ENCODE measurements at regions not wholly inside any gene's neighbourhood (a gene's known extent, or its start where the extent isn't known, plus 50 kb on each side); places are given as distances from the start of the nearest gene placed in this dataset.

DNA sequence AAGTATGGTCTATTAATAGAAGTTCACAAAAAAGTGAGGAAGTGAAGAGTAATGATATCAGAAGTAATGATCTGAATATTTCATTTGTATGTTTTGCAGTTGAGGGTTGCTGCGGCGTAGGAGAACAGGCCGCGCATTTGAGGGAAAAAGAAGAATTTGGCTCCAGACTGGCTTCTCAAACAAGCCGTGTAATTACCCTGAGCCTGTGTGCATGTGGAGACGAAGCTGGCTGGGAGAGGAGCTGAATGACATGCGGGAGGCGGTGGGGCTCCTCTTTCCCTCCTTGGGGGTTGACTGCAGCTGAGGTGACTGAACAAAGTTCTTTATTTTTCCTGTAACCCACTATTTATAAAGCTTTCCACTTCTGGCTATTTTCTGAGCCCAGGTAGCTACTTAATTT lies 115.5 kb upstream of the AFDN start:
- no peak for DNase-seq

GRCh38 chr6:167711768-167712730 lies 114.7 kb upstream of the AFDN start:
- no peak for DNase-seq

DNA sequence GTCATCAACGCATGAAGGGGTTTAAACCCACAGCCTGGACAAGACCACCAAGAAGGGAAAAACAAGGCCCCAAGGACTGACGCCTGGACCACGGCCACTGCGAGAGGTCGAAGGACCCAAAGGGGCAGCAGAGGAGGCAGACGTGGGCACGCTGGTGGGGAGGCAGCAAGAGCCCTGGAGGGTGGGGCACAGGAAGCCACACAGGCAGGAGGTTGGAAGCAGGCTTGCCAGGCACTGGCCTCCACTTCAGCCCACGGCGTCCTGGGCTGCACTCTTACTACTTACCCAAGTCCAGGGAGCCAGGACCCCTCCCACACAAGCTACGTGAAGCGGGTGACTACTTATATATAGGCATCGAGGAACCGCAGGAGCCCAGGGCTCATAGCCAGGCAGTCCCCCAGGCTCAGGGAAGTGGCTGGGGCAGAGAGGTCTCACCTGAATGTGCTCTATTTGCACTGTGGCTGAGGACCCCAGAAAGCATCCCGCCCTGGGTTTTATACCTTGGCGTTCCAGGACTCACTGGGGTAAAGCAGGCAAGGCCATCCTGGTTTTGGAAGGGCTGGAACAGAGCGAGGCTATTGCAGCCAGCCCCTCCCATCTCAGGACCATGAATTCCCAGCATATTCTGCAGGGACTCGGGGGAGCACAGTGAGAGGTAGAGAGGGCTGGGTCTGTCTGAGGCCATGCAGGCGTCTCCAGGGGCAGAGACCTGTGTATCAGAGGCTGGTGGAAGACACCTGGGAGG lies 113.8 kb upstream of the AFDN start:
- no peak for DNase-seq

- DNase-seq = no peak
These were observed 112.6 kb upstream of the AFDN start for GRCh38 chr6:167714152-167714551.

GRCh38 chr6:167717455-167717854 lies 109.3 kb upstream of the AFDN start:
- DNase-seq = no peak

- DNase-seq = no peak
These were observed 108.8 kb upstream of the AFDN start for GRCh38 chr6:167717867-167718266.

GRCh38 chr6:167719920-167720319 lies 106.8 kb upstream of the AFDN start:
- DNase-seq = no peak

DNA sequence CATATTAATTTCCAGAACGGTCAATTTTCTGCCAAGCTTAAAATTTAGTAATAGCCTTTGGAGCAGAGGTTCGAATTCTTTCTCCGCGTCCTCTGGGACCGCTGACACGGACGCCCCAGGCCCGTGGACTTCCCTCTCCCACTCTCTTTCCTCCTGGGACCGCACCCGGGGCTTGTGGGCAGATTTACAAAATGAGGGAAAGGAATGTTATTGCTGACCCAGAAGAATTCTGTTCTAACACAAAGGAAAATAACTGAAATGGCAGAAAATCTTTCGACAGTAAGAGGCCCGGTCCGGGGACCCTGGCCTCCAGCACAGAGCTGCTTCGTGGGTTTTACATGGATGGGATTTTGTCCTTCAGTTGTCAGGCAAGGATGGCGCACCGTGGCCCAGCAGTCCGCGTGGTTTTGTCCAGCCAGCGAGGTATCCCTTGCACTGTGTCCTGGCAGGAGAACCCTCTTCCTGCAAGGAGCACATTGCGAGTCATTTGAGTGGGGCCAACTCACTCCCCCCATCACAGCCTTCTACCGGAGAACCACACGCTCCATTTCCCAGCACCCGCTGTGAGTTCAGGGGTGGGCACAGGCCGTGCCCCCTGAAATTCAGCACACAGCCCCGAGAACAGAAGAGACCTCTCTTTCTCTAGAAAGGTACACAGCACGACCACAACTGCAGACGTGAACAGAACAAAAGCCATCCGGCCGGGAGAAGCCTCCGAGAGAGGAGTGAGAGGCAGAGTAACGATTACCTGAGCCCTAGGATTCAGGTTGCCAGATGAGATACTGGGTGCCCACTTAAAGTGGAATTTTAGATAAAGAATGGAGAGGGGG lies 106.0 kb upstream of the AFDN start:
- DNase-seq = no peak

DNA sequence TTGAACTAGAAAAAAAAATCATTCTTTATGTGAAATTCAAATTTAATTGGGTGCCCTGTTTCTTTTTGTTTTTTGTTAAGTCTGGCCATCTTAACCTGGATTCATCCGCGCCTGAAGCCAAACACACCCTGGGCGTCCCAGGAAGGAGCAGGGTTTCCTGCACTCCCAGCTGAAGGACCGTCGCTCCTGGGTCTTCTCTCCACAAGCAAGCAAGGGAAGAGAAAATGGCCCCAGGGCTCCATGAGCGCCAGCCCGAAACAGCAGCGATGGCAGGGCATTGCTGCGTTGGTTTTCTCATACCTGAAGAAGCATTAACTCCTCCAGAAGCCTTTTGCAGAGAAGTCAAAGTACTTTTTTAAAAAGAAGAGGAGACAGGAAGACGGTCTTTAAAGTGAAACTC lies 105.4 kb upstream of the AFDN start:
- DNase-seq = no peak

- no peak for DNase-seq
These were observed 103.9 kb upstream of the AFDN start for GRCh38 chr6:167722634-167723309.

- DNase-seq = no peak
These were observed 100.6 kb upstream of the AFDN start for GRCh38 chr6:167726043-167726621.

DNA sequence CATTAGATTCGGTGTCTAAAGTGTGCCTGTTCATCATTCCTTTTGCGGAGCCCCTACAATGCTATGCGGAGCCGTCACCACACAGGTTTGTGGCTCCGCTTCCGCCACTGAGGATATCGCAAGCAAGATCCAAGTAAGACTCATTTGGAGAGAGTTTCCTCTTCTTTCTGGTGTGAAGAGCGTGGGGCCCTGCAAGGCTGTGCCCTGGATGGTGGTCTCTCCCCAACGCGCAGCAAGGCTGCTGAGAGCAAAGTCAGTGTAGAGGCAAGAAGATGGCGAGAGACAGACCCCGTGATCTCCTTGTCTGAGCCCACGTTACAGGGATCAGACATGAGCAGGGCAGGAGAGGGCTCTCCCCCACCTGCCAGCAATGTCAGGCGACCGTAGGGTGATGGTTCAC lies 96.3 kb upstream of the AFDN start:
- DNase-seq = no peak

DNA sequence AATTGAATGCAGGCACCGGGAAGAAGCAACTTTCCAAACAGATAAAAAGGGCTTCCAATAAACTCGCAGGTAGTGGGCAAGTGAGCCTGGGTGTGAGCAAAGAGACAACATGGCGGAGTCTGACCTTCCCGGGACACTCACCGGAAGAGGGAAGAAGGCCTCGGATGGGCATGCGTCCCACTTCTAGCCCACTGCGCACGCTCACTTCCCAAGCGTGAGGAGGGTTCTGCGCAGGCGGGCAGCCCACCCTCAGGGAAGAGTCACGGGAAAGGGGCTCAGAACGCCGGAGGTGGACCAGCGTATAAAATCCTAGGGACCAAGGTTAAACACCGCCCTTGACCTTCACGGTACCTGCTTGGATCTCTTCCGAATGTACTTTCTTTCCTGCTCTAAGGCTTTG lies 95.5 kb upstream of the AFDN start:
- DNase-seq = no peak

DNA sequence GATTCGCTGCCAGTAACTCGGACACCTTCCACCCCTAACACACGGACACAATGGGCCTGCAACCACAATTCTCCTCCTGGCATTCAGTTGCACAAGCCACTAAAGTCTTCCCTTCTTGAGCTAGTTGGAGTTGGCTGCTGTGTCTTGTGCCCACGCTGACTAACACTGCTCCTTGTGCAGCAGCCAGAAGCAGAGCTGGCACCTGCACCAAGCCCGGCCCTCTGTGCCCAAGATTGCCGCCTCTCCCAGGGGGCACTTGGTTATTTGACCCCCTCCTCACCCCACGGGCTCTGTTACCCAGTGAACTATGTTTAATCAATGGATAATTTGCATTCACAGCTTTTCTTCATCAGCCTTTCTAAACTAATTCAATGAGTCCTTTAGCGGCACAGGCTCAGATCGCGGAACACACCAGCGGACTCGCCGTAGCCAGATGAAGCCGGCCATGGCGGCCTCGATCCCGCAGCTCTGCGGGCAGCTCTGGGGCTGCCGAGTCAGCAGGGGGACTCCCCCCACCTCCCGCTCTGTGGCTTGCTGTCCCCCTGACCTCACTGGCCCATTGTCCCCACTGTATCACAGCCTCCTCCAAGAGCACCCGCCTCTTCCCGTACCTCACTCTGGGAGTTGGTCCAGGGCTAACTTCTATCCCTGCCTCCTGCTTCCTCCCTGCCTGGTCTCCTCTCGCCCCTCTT lies 94.8 kb upstream of the AFDN start:
- no peak for DNase-seq

GRCh38 chr6:167733740-167734661 lies 92.7 kb upstream of the AFDN start:
- no peak for DNase-seq

- no peak for DNase-seq
These were observed 92.0 kb upstream of the AFDN start for GRCh38 chr6:167734662-167735083.

DNA sequence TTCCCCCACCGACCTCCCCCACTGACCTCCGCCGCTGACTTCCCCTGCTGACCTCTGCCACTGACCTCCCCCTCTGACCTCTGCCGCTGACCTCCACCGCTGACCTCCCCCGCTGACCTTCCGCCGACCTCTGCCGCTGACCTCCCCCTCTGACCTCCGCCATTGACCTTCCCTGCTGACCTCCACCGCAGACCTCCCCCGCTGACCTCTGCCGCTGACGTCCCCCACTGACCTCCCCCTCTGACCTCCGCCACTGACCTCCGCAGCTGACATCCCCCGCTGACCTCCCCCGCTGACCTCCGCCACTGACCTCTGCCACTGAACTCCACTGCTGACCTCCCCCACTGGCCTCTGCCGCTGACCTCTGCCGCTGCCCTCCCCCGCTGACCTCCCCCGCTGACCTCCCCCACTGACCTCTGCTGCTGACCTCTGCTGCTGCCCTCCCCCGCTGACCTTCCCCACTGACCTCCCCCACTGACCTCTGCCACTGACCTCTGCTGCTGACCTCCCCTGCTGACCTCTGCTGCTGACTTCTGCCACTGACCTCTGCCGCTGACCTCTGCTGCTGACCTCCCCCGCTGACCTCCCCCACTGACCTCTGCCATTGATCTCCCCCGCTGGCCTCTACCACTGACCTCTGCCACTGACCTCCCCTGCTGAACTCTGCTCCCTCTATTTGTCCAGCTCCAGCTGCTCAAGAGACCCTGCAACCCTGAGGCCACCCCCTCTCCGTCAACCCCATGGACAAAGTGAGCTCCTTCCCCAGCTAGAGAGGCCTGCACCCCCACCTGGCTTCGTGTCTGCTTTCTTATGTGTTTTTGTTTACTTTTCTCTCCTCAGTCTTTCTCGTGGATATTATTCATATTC lies 91.4 kb upstream of the AFDN start:
- no peak for DNase-seq

GRCh38 chr6:167735951-167736288 lies 90.8 kb upstream of the AFDN start:
- no peak for DNase-seq

DNA sequence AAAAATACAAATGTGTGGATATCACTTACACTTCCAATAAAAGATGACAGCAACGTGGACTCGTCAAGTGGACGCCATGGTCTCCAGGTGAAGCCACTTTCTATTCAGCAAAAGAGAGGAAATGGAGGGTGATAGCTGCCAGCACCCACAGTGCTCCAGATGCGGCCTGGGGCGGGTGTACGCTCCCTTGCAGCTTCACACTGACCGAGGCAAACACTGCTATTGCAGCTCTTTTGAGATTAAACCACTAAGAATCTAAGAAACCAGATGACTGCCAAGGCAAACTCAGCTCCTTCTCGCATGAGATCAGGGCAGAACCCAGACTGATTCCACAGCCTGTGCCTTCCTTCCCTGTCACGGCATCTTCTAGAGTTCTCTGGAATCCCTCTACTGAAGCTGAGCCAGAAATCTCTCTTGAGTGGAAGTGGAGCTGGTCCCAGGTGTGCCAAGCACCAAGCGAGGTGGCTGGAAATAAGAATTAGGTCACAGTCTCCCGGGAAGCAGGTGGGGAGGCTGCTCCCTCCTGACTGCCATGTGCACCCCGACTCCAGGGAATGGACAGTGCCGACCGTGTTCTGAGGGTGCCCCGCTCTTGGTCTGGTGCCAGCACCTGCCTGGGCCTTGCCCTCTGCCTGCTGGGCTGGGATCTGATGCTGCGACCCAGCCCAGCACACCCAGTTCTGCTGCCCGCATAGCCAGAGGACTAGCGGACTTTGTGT lies 90.1 kb upstream of the AFDN start:
- DNase-seq = no peak
